ENCODE measurements at regions not wholly inside any gene's neighbourhood (a gene's known extent, or its start where the extent isn't known, plus 50 kb on each side); places are given as distances from the start of the nearest gene placed in this dataset.

- Histone ChIP-seq H3K4me2 (ENCODE audit: low read length) (peak overlapping the region; percentile 64), H3K27me3 (ENCODE audit: low read depth, low read length) (no peaks in the 10 kb centered on the region), H3K9me3 (ENCODE audit: insufficient read depth, low read length) (peaks cover 4% of the 10 kb centered on the region), H3K9ac (ENCODE audit: low read length) (peak overlapping the region; percentile 2; the same call in 1 of the 2 replicates), H3K27ac (ENCODE audit: low read length) (no peak overlapping the region), H2AFZ (ENCODE audit: low read depth, low read length) (peak overlapping the region; percentile 69), H3K79me2 (ENCODE audit: low read length) (no peaks in the 10 kb centered on the region), H3K4me1 (ENCODE audit: low read length) (peaks cover 29% of the 10 kb centered on the region), H3K4me3 (ENCODE audit: low read length) (no peak overlapping the region), H3K36me3 (replicated peaks; ENCODE audit: low read depth, low read length) (peaks cover 3% of the 10 kb centered on the region), H4K20me1 (ENCODE audit: insufficient read depth, low read length) (no peaks in the 10 kb centered on the region)
- TF ChIP-seq CTCF (IDR thresholded peaks at IDR 0.05; ENCODE audit: low read depth, low read length) (no peak), EZH2phosphoT487 (IDR thresholded peaks at IDR 0.05; ENCODE audit: low read depth) (no peak)
Measured at GRCh38 chr20:39886650-39887190, 802.3 kb downstream of the MAFB start.

- no peak overlapping the region for H3K27ac ChIP-seq (ENCODE audit: low read length)
- H3K36me3 ChIP-seq (replicated peaks; ENCODE audit: low read depth, low read length) = peaks cover 3% of the 10 kb centered on the region
- H2AFZ ChIP-seq (ENCODE audit: low read depth, low read length) = peak overlapping the region; percentile 71
- H3K27me3 ChIP-seq (ENCODE audit: low read depth, low read length) = no peaks in the 10 kb centered on the region
- H3K9ac ChIP-seq (ENCODE audit: low read length) = peak overlapping the region; percentile 11; the same call in 1 of the 2 replicates
- H3K4me2 ChIP-seq (ENCODE audit: low read length) = peak overlapping the region; percentile 64
- H4K20me1 ChIP-seq (ENCODE audit: insufficient read depth, low read length) = no peaks in the 10 kb centered on the region
- peak overlapping the region; percentile 39 for H3K4me3 ChIP-seq (ENCODE audit: low read length)
- peaks cover 29% of the 10 kb centered on the region for H3K4me1 ChIP-seq (ENCODE audit: low read length)
- peaks cover 4% of the 10 kb centered on the region for H3K9me3 ChIP-seq (ENCODE audit: insufficient read depth, low read length)
- TF ChIP-seq EZH2phosphoT487 (IDR thresholded peaks at IDR 0.05; ENCODE audit: low read depth) = no peak
- TF ChIP-seq CTCF (IDR thresholded peaks at IDR 0.05; ENCODE audit: low read depth, low read length) = peak; percentile 100
- H3K79me2 ChIP-seq (ENCODE audit: low read length) = no peaks in the 10 kb centered on the region
Measured at GRCh38 chr20:39885975-39886649, 802.9 kb downstream of the MAFB start.

- TF ChIP-seq EZH2phosphoT487 (IDR thresholded peaks at IDR 0.05; ENCODE audit: low read depth) (no peak), CTCF (IDR thresholded peaks at IDR 0.05; ENCODE audit: low read depth, low read length) (no peak)
- no peaks in the 10 kb centered on the region for H4K20me1 ChIP-seq (ENCODE audit: insufficient read depth, low read length)
- H3K9me3 ChIP-seq (ENCODE audit: insufficient read depth, low read length) = peaks cover 4% of the 10 kb centered on the region
Measured at GRCh38 chr20:39882806-39883205, 806.2 kb downstream of the MAFB start.

GRCh38 chr20:39880890-39881289 lies 808.1 kb downstream of the MAFB start:
- no peaks in the 10 kb centered on the region for H4K20me1 ChIP-seq (ENCODE audit: insufficient read depth, low read length)
- no peaks in the 10 kb centered on the region for H3K79me2 ChIP-seq (ENCODE audit: low read length)
- H3K27ac ChIP-seq (ENCODE audit: low read length) = no peak overlapping the region
- no peaks in the 10 kb centered on the region for H3K27me3 ChIP-seq (ENCODE audit: low read depth, low read length)
- H2AFZ ChIP-seq (ENCODE audit: low read depth, low read length) = no peak overlapping the region
- peaks cover 9% of the 10 kb centered on the region for H3K4me1 ChIP-seq (ENCODE audit: low read length)
- H3K4me2 ChIP-seq (ENCODE audit: low read length) = no peak overlapping the region
- H3K4me3 ChIP-seq (ENCODE audit: low read length) = no peak overlapping the region
- peaks cover 3% of the 10 kb centered on the region for H3K36me3 ChIP-seq (replicated peaks; ENCODE audit: low read depth, low read length)
- TF ChIP-seq EZH2phosphoT487 (IDR thresholded peaks at IDR 0.05; ENCODE audit: low read depth) = no peak
- TF ChIP-seq CTCF (IDR thresholded peaks at IDR 0.05; ENCODE audit: low read depth, low read length) = peak; percentile 43
- peaks cover 4% of the 10 kb centered on the region for H3K9me3 ChIP-seq (ENCODE audit: insufficient read depth, low read length)
- H3K9ac ChIP-seq (ENCODE audit: low read length) = no peak overlapping the region

More at GRCh38 chr20:39882806-39883205, 806.2 kb downstream of the MAFB start:
- no peaks in the 10 kb centered on the region for H3K79me2 ChIP-seq (ENCODE audit: low read length)
- no peak overlapping the region for H3K4me2 ChIP-seq (ENCODE audit: low read length)
- H3K4me3 ChIP-seq (ENCODE audit: low read length) = no peak overlapping the region
- no peaks in the 10 kb centered on the region for H3K27me3 ChIP-seq (ENCODE audit: low read depth, low read length)
- no peak overlapping the region for H3K9ac ChIP-seq (ENCODE audit: low read length)
- peaks cover 3% of the 10 kb centered on the region for H3K36me3 ChIP-seq (replicated peaks; ENCODE audit: low read depth, low read length)
- H3K4me1 ChIP-seq (ENCODE audit: low read length) = peaks cover 28% of the 10 kb centered on the region
- H2AFZ ChIP-seq (ENCODE audit: low read depth, low read length) = no peak overlapping the region
- no peak overlapping the region for H3K27ac ChIP-seq (ENCODE audit: low read length)
